ENCODE measurements at regions not wholly inside any gene's neighbourhood (a gene's known extent, or its start where the extent isn't known, plus 50 kb on each side); places are given as distances from the start of the nearest gene placed in this dataset.

- H3K36me3 ChIP-seq (ENCODE audit: insufficient read depth, low read length), result no peaks in the 10 kb centered on the region
- H3K27me3 ChIP-seq (ENCODE audit: insufficient read depth, low read depth, low read length), result no peaks in the 10 kb centered on the region
- no peaks in the 10 kb centered on the region for H3K79me2 ChIP-seq (replicated peaks; ENCODE audit: insufficient read depth, low read length)
- no peaks in the 10 kb centered on the region for H3F3A ChIP-seq (ENCODE audit: insufficient read depth, low read length, poor library complexity, severe bottlenecking)
- H4K20me1 ChIP-seq (ENCODE audit: insufficient read depth), result no peaks in the 10 kb centered on the region
- H3K4me3 ChIP-seq (ENCODE audit: low read length), result no peak overlapping the region
- no peaks in the 10 kb centered on the region for H3K9me3 ChIP-seq (ENCODE audit: low read length)
- TF ChIP-seq MXI1 (conservative IDR thresholded peaks at IDR 0.05; ENCODE audit: poor library complexity, severe bottlenecking), result no peak
- TF ChIP-seq, protein P1, sequence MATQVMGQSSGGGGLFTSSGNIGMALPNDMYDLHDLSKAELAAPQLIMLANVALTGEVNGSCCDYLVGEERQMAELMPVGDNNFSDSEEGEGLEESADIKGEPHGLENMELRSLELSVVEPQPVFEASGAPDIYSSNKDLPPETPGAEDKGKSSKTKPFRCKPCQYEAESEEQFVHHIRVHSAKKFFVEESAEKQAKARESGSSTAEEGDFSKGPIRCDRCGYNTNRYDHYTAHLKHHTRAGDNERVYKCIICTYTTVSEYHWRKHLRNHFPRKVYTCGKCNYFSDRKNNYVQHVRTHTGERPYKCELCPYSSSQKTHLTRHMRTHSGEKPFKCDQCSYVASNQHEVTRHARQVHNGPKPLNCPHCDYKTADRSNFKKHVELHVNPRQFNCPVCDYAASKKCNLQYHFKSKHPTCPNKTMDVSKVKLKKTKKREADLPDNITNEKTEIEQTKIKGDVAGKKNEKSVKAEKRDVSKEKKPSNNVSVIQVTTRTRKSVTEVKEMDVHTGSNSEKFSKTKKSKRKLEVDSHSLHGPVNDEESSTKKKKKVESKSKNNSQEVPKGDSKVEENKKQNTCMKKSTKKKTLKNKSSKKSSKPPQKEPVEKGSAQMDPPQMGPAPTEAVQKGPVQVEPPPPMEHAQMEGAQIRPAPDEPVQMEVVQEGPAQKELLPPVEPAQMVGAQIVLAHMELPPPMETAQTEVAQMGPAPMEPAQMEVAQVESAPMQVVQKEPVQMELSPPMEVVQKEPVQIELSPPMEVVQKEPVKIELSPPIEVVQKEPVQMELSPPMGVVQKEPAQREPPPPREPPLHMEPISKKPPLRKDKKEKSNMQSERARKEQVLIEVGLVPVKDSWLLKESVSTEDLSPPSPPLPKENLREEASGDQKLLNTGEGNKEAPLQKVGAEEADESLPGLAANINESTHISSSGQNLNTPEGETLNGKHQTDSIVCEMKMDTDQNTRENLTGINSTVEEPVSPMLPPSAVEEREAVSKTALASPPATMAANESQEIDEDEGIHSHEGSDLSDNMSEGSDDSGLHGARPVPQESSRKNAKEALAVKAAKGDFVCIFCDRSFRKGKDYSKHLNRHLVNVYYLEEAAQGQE (IDR thresholded peaks at IDR 0.05; ENCODE audit: borderline replicate concordance), result no peak
- no peak for TF ChIP-seq RAD21 (conservative IDR thresholded peaks at IDR 0.05)
- no peak for TF ChIP-seq EZH2 (IDR thresholded peaks at IDR 0.05; ENCODE audit: borderline replicate concordance, insufficient read depth, low read length, poor library complexity, severe bottlenecking)
- TF ChIP-seq TAF1 (IDR thresholded peaks at IDR 0.05; ENCODE audit: low read depth), result no peak
- TF ChIP-seq POLR2AphosphoS5 (IDR thresholded peaks at IDR 0.05), result no peak
- TF ChIP-seq, protein P2, sequence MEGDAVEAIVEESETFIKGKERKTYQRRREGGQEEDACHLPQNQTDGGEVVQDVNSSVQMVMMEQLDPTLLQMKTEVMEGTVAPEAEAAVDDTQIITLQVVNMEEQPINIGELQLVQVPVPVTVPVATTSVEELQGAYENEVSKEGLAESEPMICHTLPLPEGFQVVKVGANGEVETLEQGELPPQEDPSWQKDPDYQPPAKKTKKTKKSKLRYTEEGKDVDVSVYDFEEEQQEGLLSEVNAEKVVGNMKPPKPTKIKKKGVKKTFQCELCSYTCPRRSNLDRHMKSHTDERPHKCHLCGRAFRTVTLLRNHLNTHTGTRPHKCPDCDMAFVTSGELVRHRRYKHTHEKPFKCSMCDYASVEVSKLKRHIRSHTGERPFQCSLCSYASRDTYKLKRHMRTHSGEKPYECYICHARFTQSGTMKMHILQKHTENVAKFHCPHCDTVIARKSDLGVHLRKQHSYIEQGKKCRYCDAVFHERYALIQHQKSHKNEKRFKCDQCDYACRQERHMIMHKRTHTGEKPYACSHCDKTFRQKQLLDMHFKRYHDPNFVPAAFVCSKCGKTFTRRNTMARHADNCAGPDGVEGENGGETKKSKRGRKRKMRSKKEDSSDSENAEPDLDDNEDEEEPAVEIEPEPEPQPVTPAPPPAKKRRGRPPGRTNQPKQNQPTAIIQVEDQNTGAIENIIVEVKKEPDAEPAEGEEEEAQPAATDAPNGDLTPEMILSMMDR (IDR thresholded peaks at IDR 0.05; ENCODE audit: poor library complexity, severe bottlenecking), result no peak
- TF ChIP-seq EP300 (conservative IDR thresholded peaks at IDR 0.05; ENCODE audit: poor library complexity, severe bottlenecking), result no peak
- no peak for TF ChIP-seq SMC3 (conservative IDR thresholded peaks at IDR 0.05; ENCODE audit: poor library complexity)
- no peak overlapping the region for H3K9ac ChIP-seq (ENCODE audit: low read length)
- no peak overlapping the region for H3K4me2 ChIP-seq (ENCODE audit: low read length)
- H3K27ac ChIP-seq (ENCODE audit: low read length), result no peak overlapping the region
- no peaks in the 10 kb centered on the region for H3K9me2 ChIP-seq (ENCODE audit: insufficient read depth, low read length)
- no peak overlapping the region for H2AFZ ChIP-seq (ENCODE audit: low read depth, low read length)
Observed at GRCh38 chr9:82242285-82242963, 253.9 kb downstream of the SPATA31D1 start.

DNA sequence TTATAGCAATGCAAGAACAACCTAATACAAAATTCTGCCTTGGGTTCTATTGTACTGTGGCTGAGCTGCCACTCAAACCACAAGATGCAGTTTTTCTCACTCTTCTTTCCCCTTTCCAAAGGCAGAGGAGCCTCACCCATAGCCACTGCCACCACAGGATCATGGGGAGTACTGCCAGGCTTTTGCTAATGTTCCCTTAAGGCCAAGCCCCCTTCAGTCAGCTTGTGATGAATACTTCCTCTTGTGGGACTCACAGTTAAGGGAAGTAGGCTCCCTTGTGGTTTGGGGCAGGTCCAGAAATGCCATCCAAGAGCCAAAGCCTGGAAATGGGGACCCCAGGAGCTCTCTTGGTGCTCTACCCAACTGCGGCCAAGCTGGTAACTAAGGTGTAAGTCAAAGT, 258.7 kb downstream of the SPATA31D1 start:
- no peaks in the 10 kb centered on the region for H3K9me3 ChIP-seq (ENCODE audit: low read length)
- H3K27me3 ChIP-seq (ENCODE audit: insufficient read depth, low read depth, low read length), result no peaks in the 10 kb centered on the region
- no peak for TF ChIP-seq MXI1 (conservative IDR thresholded peaks at IDR 0.05; ENCODE audit: poor library complexity, severe bottlenecking)
- no peak for TF ChIP-seq SMC3 (conservative IDR thresholded peaks at IDR 0.05; ENCODE audit: poor library complexity)
- no peak for TF ChIP-seq EZH2 (IDR thresholded peaks at IDR 0.05; ENCODE audit: borderline replicate concordance, insufficient read depth, low read length, poor library complexity, severe bottlenecking)
- TF ChIP-seq, protein P1 (IDR thresholded peaks at IDR 0.05; ENCODE audit: borderline replicate concordance), result no peak
- TF ChIP-seq POLR2AphosphoS5 (IDR thresholded peaks at IDR 0.05), result no peak
- H4K20me1 ChIP-seq (ENCODE audit: insufficient read depth), result no peaks in the 10 kb centered on the region
- no peak overlapping the region for H2AFZ ChIP-seq (ENCODE audit: low read depth, low read length)
- no peak overlapping the region for H3K27ac ChIP-seq (ENCODE audit: low read length)
- H3F3A ChIP-seq (ENCODE audit: insufficient read depth, low read length, poor library complexity, severe bottlenecking), result no peaks in the 10 kb centered on the region
- no peaks in the 10 kb centered on the region for H3K79me2 ChIP-seq (replicated peaks; ENCODE audit: insufficient read depth, low read length)
- H3K9me2 ChIP-seq (ENCODE audit: insufficient read depth, low read length), result no peaks in the 10 kb centered on the region
- H3K36me3 ChIP-seq (ENCODE audit: insufficient read depth, low read length), result no peaks in the 10 kb centered on the region
- H3K4me3 ChIP-seq (ENCODE audit: low read length), result no peak overlapping the region
- no peak overlapping the region for H3K4me2 ChIP-seq (ENCODE audit: low read length)
- no peak overlapping the region for H3K9ac ChIP-seq (ENCODE audit: low read length)
